ENCODE measurements at regions not wholly inside any gene's neighbourhood (a gene's known extent, or its start where the extent isn't known, plus 50 kb on each side); places are given as distances from the start of the nearest gene placed in this dataset.

DNA sequence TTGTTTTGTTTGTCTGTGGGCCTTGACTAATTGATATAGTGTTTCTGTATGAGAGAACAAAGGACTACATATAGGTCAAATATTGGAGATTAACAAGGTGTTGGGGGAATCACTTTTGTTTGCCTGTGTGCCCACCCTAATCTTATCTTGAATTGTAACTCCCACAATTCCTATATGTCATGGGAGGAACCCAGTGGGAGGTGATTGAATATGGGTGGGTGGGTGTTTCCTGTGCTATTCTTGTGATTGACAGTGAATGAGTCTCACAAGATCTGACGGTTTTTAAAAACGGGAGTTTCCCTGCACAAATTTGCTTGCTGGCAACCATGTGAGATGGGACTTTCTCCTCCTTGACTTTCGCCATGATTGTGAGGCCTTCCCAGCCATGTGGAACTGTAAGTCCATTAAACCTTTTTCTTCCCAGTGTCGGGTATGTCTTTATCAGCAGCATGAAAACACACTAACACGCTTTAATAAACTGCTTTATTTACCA, 64.9 kb upstream of the HSPB3 start (continued):
- TF ChIP-seq, protein P1, sequence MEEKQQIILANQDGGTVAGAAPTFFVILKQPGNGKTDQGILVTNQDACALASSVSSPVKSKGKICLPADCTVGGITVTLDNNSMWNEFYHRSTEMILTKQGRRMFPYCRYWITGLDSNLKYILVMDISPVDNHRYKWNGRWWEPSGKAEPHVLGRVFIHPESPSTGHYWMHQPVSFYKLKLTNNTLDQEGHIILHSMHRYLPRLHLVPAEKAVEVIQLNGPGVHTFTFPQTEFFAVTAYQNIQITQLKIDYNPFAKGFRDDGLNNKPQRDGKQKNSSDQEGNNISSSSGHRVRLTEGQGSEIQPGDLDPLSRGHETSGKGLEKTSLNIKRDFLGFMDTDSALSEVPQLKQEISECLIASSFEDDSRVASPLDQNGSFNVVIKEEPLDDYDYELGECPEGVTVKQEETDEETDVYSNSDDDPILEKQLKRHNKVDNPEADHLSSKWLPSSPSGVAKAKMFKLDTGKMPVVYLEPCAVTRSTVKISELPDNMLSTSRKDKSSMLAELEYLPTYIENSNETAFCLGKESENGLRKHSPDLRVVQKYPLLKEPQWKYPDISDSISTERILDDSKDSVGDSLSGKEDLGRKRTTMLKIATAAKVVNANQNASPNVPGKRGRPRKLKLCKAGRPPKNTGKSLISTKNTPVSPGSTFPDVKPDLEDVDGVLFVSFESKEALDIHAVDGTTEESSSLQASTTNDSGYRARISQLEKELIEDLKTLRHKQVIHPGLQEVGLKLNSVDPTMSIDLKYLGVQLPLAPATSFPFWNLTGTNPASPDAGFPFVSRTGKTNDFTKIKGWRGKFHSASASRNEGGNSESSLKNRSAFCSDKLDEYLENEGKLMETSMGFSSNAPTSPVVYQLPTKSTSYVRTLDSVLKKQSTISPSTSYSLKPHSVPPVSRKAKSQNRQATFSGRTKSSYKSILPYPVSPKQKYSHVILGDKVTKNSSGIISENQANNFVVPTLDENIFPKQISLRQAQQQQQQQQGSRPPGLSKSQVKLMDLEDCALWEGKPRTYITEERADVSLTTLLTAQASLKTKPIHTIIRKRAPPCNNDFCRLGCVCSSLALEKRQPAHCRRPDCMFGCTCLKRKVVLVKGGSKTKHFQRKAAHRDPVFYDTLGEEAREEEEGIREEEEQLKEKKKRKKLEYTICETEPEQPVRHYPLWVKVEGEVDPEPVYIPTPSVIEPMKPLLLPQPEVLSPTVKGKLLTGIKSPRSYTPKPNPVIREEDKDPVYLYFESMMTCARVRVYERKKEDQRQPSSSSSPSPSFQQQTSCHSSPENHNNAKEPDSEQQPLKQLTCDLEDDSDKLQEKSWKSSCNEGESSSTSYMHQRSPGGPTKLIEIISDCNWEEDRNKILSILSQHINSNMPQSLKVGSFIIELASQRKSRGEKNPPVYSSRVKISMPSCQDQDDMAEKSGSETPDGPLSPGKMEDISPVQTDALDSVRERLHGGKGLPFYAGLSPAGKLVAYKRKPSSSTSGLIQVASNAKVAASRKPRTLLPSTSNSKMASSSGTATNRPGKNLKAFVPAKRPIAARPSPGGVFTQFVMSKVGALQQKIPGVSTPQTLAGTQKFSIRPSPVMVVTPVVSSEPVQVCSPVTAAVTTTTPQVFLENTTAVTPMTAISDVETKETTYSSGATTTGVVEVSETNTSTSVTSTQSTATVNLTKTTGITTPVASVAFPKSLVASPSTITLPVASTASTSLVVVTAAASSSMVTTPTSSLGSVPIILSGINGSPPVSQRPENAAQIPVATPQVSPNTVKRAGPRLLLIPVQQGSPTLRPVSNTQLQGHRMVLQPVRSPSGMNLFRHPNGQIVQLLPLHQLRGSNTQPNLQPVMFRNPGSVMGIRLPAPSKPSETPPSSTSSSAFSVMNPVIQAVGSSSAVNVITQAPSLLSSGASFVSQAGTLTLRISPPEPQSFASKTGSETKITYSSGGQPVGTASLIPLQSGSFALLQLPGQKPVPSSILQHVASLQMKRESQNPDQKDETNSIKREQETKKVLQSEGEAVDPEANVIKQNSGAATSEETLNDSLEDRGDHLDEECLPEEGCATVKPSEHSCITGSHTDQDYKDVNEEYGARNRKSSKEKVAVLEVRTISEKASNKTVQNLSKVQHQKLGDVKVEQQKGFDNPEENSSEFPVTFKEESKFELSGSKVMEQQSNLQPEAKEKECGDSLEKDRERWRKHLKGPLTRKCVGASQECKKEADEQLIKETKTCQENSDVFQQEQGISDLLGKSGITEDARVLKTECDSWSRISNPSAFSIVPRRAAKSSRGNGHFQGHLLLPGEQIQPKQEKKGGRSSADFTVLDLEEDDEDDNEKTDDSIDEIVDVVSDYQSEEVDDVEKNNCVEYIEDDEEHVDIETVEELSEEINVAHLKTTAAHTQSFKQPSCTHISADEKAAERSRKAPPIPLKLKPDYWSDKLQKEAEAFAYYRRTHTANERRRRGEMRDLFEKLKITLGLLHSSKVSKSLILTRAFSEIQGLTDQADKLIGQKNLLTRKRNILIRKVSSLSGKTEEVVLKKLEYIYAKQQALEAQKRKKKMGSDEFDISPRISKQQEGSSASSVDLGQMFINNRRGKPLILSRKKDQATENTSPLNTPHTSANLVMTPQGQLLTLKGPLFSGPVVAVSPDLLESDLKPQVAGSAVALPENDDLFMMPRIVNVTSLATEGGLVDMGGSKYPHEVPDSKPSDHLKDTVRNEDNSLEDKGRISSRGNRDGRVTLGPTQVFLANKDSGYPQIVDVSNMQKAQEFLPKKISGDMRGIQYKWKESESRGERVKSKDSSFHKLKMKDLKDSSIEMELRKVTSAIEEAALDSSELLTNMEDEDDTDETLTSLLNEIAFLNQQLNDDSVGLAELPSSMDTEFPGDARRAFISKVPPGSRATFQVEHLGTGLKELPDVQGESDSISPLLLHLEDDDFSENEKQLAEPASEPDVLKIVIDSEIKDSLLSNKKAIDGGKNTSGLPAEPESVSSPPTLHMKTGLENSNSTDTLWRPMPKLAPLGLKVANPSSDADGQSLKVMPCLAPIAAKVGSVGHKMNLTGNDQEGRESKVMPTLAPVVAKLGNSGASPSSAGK (IDR thresholded peaks at IDR 0.05), result 0 out of 2 replicates have a peak, but pooled peaks have one; percentile 41
- TF ChIP-seq L3MBTL2 (IDR thresholded peaks at IDR 0.05) (no peak), EGR1 (conservative IDR thresholded peaks at IDR 0.05) (peak; percentile 67), HDGF (IDR thresholded peaks at IDR 0.05) (no peak), NFRKB (IDR thresholded peaks at IDR 0.05; ENCODE audit: low read depth) (peak; percentile 42; the same call in 1 of the 2 replicates), MTA1 (IDR thresholded peaks at IDR 0.05; ENCODE audit: borderline replicate concordance) (0 out of 2 replicates have a peak, but pooled peaks have one; percentile 14), POLR2H (tag; IDR thresholded peaks at IDR 0.05; ENCODE audit: low read depth) (0 out of 2 replicates have a peak, but pooled peaks have one; percentile 4)
- TF ChIP-seq, protein P2, sequence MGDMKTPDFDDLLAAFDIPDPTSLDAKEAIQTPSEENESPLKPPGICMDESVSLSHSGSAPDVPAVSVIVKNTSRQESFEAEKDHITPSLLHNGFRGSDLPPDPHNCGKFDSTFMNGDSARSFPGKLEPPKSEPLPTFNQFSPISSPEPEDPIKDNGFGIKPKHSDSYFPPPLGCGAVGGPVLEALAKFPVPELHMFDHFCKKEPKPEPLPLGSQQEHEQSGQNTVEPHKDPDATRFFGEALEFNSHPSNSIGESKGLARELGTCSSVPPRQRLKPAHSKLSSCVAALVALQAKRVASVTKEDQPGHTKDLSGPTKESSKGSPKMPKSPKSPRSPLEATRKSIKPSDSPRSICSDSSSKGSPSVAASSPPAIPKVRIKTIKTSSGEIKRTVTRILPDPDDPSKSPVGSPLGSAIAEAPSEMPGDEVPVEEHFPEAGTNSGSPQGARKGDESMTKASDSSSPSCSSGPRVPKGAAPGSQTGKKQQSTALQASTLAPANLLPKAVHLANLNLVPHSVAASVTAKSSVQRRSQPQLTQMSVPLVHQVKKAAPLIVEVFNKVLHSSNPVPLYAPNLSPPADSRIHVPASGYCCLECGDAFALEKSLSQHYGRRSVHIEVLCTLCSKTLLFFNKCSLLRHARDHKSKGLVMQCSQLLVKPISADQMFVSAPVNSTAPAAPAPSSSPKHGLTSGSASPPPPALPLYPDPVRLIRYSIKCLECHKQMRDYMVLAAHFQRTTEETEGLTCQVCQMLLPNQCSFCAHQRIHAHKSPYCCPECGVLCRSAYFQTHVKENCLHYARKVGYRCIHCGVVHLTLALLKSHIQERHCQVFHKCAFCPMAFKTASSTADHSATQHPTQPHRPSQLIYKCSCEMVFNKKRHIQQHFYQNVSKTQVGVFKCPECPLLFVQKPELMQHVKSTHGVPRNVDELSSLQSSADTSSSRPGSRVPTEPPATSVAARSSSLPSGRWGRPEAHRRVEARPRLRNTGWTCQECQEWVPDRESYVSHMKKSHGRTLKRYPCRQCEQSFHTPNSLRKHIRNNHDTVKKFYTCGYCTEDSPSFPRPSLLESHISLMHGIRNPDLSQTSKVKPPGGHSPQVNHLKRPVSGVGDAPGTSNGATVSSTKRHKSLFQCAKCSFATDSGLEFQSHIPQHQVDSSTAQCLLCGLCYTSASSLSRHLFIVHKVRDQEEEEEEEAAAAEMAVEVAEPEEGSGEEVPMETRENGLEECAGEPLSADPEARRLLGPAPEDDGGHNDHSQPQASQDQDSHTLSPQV (IDR thresholded peaks at IDR 0.05), result peak; percentile 61; the same call in 1 of the 2 replicates
- TF ChIP-seq, protein P3, sequence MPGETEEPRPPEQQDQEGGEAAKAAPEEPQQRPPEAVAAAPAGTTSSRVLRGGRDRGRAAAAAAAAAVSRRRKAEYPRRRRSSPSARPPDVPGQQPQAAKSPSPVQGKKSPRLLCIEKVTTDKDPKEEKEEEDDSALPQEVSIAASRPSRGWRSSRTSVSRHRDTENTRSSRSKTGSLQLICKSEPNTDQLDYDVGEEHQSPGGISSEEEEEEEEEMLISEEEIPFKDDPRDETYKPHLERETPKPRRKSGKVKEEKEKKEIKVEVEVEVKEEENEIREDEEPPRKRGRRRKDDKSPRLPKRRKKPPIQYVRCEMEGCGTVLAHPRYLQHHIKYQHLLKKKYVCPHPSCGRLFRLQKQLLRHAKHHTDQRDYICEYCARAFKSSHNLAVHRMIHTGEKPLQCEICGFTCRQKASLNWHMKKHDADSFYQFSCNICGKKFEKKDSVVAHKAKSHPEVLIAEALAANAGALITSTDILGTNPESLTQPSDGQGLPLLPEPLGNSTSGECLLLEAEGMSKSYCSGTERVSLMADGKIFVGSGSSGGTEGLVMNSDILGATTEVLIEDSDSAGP (CRISPR knock-in tag; IDR thresholded peaks at IDR 0.05), result no peak
- TF ChIP-seq, protein P4, sequence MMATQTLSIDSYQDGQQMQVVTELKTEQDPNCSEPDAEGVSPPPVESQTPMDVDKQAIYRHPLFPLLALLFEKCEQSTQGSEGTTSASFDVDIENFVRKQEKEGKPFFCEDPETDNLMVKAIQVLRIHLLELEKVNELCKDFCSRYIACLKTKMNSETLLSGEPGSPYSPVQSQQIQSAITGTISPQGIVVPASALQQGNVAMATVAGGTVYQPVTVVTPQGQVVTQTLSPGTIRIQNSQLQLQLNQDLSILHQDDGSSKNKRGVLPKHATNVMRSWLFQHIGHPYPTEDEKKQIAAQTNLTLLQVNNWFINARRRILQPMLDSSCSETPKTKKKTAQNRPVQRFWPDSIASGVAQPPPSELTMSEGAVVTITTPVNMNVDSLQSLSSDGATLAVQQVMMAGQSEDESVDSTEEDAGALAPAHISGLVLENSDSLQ (IDR thresholded peaks at IDR 0.05), result peak; percentile 96
